Activated CD8-positive, alpha-beta memory T cell treated with anti-CD3 and anti-CD28 coated beads, Interleukin-2, amount 50 U/mL, for 4 hours (primary cell): ENCODE measurements at regions not wholly inside any gene's neighbourhood (a gene's known extent, or its start where the extent isn't known, plus 50 kb on each side); places are given as distances from the start of the nearest gene placed in this dataset.

Experiments
- DNase-seq: peaks from one replicate; pipeline ENCODE4 v3.0.0-alpha.2; 2020

- DNase-seq: no peak
These were observed 383.4 kb downstream of the GATA3 start for GRCh38 chr10:8437896-8438295.

GRCh38 chr10:8438603-8439002 is 384.1 kb downstream of the GATA3 start:
- no peak for DNase-seq

- DNase-seq: no peak
These were observed 384.6 kb downstream of the GATA3 start for GRCh38 chr10:8439040-8439439.

- peak; percentile 60 for DNase-seq
These were observed 390.1 kb downstream of the GATA3 start for GRCh38 chr10:8444630-8445029.

- DNase-seq: no peak
These were observed 390.9 kb downstream of the GATA3 start for GRCh38 chr10:8445353-8445752.

GRCh38 chr10:8449909-8450308 is 395.4 kb downstream of the GATA3 start:
- DNase-seq: no peak

- DNase-seq: no peak
These were observed 399.1 kb downstream of the GATA3 start for GRCh38 chr10:8453587-8453986.

- no peak for DNase-seq
These were observed 399.9 kb downstream of the GATA3 start for GRCh38 chr10:8454357-8454756.

- DNase-seq: no peak
These were observed 400.7 kb downstream of the GATA3 start for GRCh38 chr10:8455181-8455580.

- DNase-seq: no peak
These were observed 401.9 kb downstream of the GATA3 start for GRCh38 chr10:8456386-8456785.

GRCh38 chr10:8460626-8461025 is 406.1 kb downstream of the GATA3 start:
- no peak for DNase-seq

GRCh38 chr10:8462565-8462964 is 408.1 kb downstream of the GATA3 start:
- no peak for DNase-seq

- no peak for DNase-seq
These were observed 409.4 kb downstream of the GATA3 start for GRCh38 chr10:8463853-8464252.

GRCh38 chr10:8468477-8468876 is 414.0 kb downstream of the GATA3 start:
- DNase-seq: no peak

- DNase-seq: no peak
These were observed 418.7 kb downstream of the GATA3 start for GRCh38 chr10:8473205-8473604.

- no peak for DNase-seq
These were observed 422.8 kb downstream of the GATA3 start for GRCh38 chr10:8477300-8477699.

GRCh38 chr10:8481718-8482504 is 427.4 kb downstream of the GATA3 start:
- DNase-seq: no peak

GRCh38 chr10:8485032-8485431 is 430.5 kb downstream of the GATA3 start:
- no peak for DNase-seq

GRCh38 chr10:8487346-8487745 is 432.9 kb downstream of the GATA3 start:
- no peak for DNase-seq

- no peak for DNase-seq
These were observed 434.7 kb downstream of the GATA3 start for GRCh38 chr10:8489232-8489631.

- DNase-seq: no peak
These were observed 435.3 kb downstream of the GATA3 start for GRCh38 chr10:8489823-8490222.

- no peak for DNase-seq
These were observed 443.8 kb downstream of the GATA3 start for GRCh38 chr10:8498290-8498689.

- no peak for DNase-seq
These were observed 444.4 kb downstream of the GATA3 start for GRCh38 chr10:8498881-8499280.

- no peak for DNase-seq
These were observed 444.8 kb downstream of the GATA3 start for GRCh38 chr10:8499312-8499711.

GRCh38 chr10:8499752-8500390 is 445.4 kb downstream of the GATA3 start:
- no peak for DNase-seq
